ENCODE measurements at regions not wholly inside any gene's neighbourhood (a gene's known extent, or its start where the extent isn't known, plus 50 kb on each side); places are given as distances from the start of the nearest gene placed in this dataset.

- TF ChIP-seq POLR2AphosphoS5 (IDR thresholded peaks at IDR 0.05; ENCODE audit: low read depth, low read length) (no peak), CTCF (IDR thresholded peaks at IDR 0.05 in 2 of 3, conservative IDR thresholded peaks at IDR 0.05 in 1 of 3; ENCODE audit: borderline replicate concordance in 1 of 3, insufficient read depth in 1 of 3, low read depth in 2 of 3, low read length in 2 of 3) (no peak), RAD21 (IDR thresholded peaks at IDR 0.05; ENCODE audit: low read depth) (no peak), ZBTB33 (IDR thresholded peaks at IDR 0.05; ENCODE audit: extremely low read depth, insufficient replicate concordance, low read length) (no peak), JUND (IDR thresholded peaks at IDR 0.05) (no peak), MAX (IDR thresholded peaks at IDR 0.05) (no peak)
Measured at GRCh38 chr9:75623462-75623861, 267.0 kb upstream of the PCSK5 start.
